ENCODE measurements at regions not wholly inside any gene's neighbourhood (a gene's known extent, or its start where the extent isn't known, plus 50 kb on each side); places are given as distances from the start of the nearest gene placed in this dataset.

DNA sequence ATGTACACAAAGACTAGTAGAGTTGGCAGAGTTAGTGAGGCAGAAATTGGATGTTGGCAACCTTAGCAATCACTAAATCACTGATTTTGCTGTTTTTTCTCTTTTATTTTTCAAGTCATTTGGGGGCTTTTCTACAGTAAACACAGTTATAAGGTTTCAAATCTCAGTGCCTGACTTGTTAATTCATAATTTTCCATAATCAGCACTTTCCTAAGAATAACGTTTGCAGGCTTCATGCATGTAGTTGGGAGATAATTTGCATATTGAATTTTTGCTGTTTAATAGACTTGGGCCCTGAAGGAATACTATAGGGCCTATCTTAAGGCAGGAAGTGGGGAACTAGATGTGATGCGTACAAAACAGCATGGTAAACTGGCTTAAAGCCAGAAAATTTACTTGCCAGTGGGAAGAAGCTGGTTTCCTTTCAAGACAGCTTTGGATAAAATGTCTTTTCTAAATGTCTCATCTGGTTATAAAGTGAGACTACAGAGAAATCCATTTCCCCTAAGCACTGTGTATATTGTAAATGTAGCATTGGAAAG is 127.2 kb upstream of the SMIM21 start:
- CTCF ChIA-PET = no interaction called here
- Mint-ChIP-seq H3K4me1 (ENCODE audit: low read depth) (no peaks in the 10 kb centered on the region), H3K27ac (no peak overlapping the region), H3K4me3 (no peak overlapping the region), H3K9me3 (no peaks in the 10 kb centered on the region), H3K27me3 (peaks cover 16% of the 10 kb centered on the region), H3K36me3 (ENCODE audit: low read depth) (no peaks in the 10 kb centered on the region)
- Histone ChIP-seq H3K27ac (ENCODE audit: low read depth in 1 of 2, low read length in 2 of 2) (no peak overlapping the region), H3K36me3 (ENCODE audit: insufficient read depth, low read length) (no peaks in the 10 kb centered on the region), H3K4me1 (ENCODE audit: insufficient read depth, low read length) (no peaks in the 10 kb centered on the region), H3K4me3 (ENCODE audit: low read length) (no peak overlapping the region), H3K27me3 (ENCODE audit: control insufficient read depth in 1 of 2, insufficient read depth in 2 of 2, low read length in 2 of 2) (no peaks in the 10 kb centered on the region), H3K9me3 (ENCODE audit: control insufficient read depth in 1 of 2, insufficient read depth in 1 of 2, low read length in 2 of 2) (no peaks in the 10 kb centered on the region)
- no peak for ATAC-seq (ENCODE audit: poor library complexity)
- POLR2A ChIA-PET = no interaction called here
- intact Hi-C loops (cut with DNase I, micrococcal nuclease) = no loop called here
- DNase-seq = no peak
- TF ChIP-seq, protein P1, sequence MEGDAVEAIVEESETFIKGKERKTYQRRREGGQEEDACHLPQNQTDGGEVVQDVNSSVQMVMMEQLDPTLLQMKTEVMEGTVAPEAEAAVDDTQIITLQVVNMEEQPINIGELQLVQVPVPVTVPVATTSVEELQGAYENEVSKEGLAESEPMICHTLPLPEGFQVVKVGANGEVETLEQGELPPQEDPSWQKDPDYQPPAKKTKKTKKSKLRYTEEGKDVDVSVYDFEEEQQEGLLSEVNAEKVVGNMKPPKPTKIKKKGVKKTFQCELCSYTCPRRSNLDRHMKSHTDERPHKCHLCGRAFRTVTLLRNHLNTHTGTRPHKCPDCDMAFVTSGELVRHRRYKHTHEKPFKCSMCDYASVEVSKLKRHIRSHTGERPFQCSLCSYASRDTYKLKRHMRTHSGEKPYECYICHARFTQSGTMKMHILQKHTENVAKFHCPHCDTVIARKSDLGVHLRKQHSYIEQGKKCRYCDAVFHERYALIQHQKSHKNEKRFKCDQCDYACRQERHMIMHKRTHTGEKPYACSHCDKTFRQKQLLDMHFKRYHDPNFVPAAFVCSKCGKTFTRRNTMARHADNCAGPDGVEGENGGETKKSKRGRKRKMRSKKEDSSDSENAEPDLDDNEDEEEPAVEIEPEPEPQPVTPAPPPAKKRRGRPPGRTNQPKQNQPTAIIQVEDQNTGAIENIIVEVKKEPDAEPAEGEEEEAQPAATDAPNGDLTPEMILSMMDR (IDR thresholded peaks at IDR 0.05) = no peak

DNA sequence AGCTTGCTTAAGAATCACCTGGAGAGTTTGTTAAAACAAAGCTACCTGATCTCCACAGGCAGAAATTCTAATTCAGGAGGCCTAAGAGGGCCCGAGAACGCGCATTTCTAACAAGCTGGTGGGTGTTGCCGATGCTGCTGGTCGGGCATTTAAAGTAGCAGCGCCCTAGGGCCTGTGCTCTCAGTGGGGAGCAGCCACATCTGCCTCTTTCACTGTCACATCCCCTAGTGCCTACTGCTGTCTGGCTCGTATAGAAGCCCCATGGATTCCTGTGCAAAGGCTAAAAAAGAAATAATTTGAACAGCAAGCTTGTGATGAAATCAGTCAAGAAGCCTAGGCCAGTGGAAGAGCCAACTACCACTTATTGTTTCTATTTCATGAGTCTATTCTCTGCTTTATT is 126.7 kb upstream of the SMIM21 start:
- H3K36me3 Mint-ChIP-seq (ENCODE audit: low read depth) = no peaks in the 10 kb centered on the region
- TF ChIP-seq, protein P1 (IDR thresholded peaks at IDR 0.05) = no peak

DNA sequence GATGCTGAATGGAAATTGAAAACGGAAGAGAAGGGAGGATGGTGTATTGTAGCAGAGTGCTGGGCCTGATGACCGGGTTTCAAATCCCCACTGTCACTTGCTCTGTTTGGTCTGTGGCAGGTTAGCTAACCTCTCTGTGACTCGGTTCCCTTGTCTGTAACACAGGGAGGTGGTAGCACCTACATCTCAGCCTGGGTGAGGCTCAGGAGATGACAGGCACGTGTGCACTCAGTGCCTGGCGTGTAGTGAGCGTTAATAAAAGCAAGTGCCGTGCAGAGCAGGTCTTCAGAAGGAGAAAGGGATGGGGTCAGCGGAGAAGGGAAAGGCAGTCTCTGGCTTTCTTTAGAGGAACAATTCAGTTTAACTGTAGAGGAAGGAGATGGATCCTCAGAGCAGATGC is 125.5 kb upstream of the SMIM21 start:
- no peak overlapping the region for H3K27ac ChIP-seq (ENCODE audit: low read depth in 1 of 2, low read length in 2 of 2)
- no peaks in the 10 kb centered on the region for H3K9me3 Mint-ChIP-seq
- intact Hi-C loops (cut with DNase I, micrococcal nuclease) = no loop called here
- no peaks in the 10 kb centered on the region for H3K27me3 ChIP-seq (ENCODE audit: control insufficient read depth in 1 of 2, insufficient read depth in 2 of 2, low read length in 2 of 2)
- no peak for DNase-seq
- H3K4me3 ChIP-seq (ENCODE audit: low read length) = no peak overlapping the region
- peaks cover 0 to 4% of the 10 kb centered on the region in 2 experiments for H3K9me3 ChIP-seq (ENCODE audit: control insufficient read depth in 1 of 2, insufficient read depth in 1 of 2, low read length in 2 of 2)
- H3K4me1 ChIP-seq (ENCODE audit: insufficient read depth, low read length) = no peaks in the 10 kb centered on the region
- TF ChIP-seq, protein P1 (IDR thresholded peaks at IDR 0.05) = no peak
- H3K4me3 Mint-ChIP-seq = no peak overlapping the region
- POLR2A ChIA-PET = no interaction called here
- H3K36me3 ChIP-seq (ENCODE audit: insufficient read depth, low read length) = no peaks in the 10 kb centered on the region
- no peaks in the 10 kb centered on the region for H3K4me1 Mint-ChIP-seq (ENCODE audit: low read depth)
- no peaks in the 10 kb centered on the region for H3K36me3 Mint-ChIP-seq (ENCODE audit: low read depth)
- no peak for ATAC-seq (ENCODE audit: poor library complexity)
- H3K27me3 Mint-ChIP-seq = peaks cover 24% of the 10 kb centered on the region
- CTCF ChIA-PET = no interaction called here
- no peak overlapping the region for H3K27ac Mint-ChIP-seq

More for the DNA sequence above, 126.7 kb upstream of the SMIM21 start:
- no peaks in the 10 kb centered on the region for H3K27me3 ChIP-seq (ENCODE audit: control insufficient read depth in 1 of 2, insufficient read depth in 2 of 2, low read length in 2 of 2)
- H3K4me1 ChIP-seq (ENCODE audit: insufficient read depth, low read length) = no peaks in the 10 kb centered on the region
- H3K27ac Mint-ChIP-seq = no peak overlapping the region
- DNase-seq (no peak), ATAC-seq (ENCODE audit: poor library complexity) (no peak)
- H3K9me3 ChIP-seq (ENCODE audit: control insufficient read depth in 1 of 2, insufficient read depth in 1 of 2, low read length in 2 of 2) = no peaks in the 10 kb centered on the region
- H3K4me1 Mint-ChIP-seq (ENCODE audit: low read depth) = no peaks in the 10 kb centered on the region
- no peak overlapping the region for H3K4me3 ChIP-seq (ENCODE audit: low read length)
- intact Hi-C loops (cut with DNase I, micrococcal nuclease) = no loop called here
- H3K27me3 Mint-ChIP-seq = peaks cover 21% of the 10 kb centered on the region
- ChIA-PET CTCF (no interaction called here), POLR2A (no interaction called here)
- no peaks in the 10 kb centered on the region for H3K9me3 Mint-ChIP-seq
- H3K36me3 ChIP-seq (ENCODE audit: insufficient read depth, low read length) = no peaks in the 10 kb centered on the region
- H3K4me3 Mint-ChIP-seq = no peak overlapping the region
- H3K27ac ChIP-seq (ENCODE audit: low read depth in 1 of 2, low read length in 2 of 2) = no peak overlapping the region
